Endodermal cell (in vitro differentiated cells): ENCODE measurements at regions not wholly inside any gene's neighbourhood (a gene's known extent, or its start where the extent isn't known, plus 50 kb on each side); places are given as distances from the start of the nearest gene placed in this dataset.
A peak's percentile ranks its signal among the peaks of the same experiment; 100 is the strongest.

Experiments
- DNase-seq: peaks from one replicate; pipeline ENCODE4 v3.0.0-alpha.2; 2017
- H3K27ac ChIP-seq: 2 replicates; pipeline ENCODE4 v1.5.1; 2013; ENCODE audit warnings: mild to moderate bottlenecking, low read depth, low read length, moderate library complexity
- H3K27me3 ChIP-seq: 2 replicates; pipeline ENCODE4 v1.6.1; 2013; ENCODE audit warnings: mild to moderate bottlenecking, low read length, moderate library complexity; ENCODE audit not compliant: insufficient read depth, control insufficient read depth, poor library complexity, severe bottlenecking
- H3K36me3 ChIP-seq: 2 replicates; pipeline ENCODE4 v1.7.0; 2013; ENCODE audit warnings: mild to moderate bottlenecking, low read length, moderate library complexity; ENCODE audit not compliant: control insufficient read depth, insufficient read depth
- H3K4me1 ChIP-seq: one replicate; pipeline ENCODE4 v1.7.0; 2013; ENCODE audit warnings: low read length; ENCODE audit not compliant: control insufficient read depth, insufficient read depth
- H3K4me3 ChIP-seq: 2 replicates; pipeline ENCODE4 v1.5.1; 2013; ENCODE audit warnings: mild to moderate bottlenecking, low read length, moderate library complexity
- H3K9ac ChIP-seq: 2 replicates; pipeline ENCODE4 v1.6.1; 2013; ENCODE audit warnings: mild to moderate bottlenecking, low read length, moderate library complexity; ENCODE audit not compliant: poor library complexity, severe bottlenecking; ENCODE audit errors: extremely low read depth
- H3K9me3 ChIP-seq: 2 replicates; pipeline ENCODE4 v1.6.1; 2013; ENCODE audit warnings: mild to moderate bottlenecking, low read length, moderate library complexity; ENCODE audit not compliant: control insufficient read depth
- H3K27ac Mint-ChIP-seq: 2 replicates; pipeline ENCODE4 v1.8.0; 2020; ENCODE audit warnings: mixed read lengths
- H3K27me3 Mint-ChIP-seq: 2 replicates; pipeline ENCODE4 v1.8.0; 2021; ENCODE audit warnings: mild to moderate bottlenecking, mixed read lengths; ENCODE audit not compliant: insufficient read depth
- H3K36me3 Mint-ChIP-seq: 2 replicates; pipeline ENCODE4 v1.8.0; 2020; ENCODE audit warnings: low read depth, mixed read lengths
- H3K4me1 Mint-ChIP-seq: 2 replicates; pipeline ENCODE4 v1.8.0; 2020; ENCODE audit warnings: mixed read lengths
- H3K4me3 Mint-ChIP-seq: 2 replicates; pipeline ENCODE4 v1.8.0; 2020; ENCODE audit warnings: mild to moderate bottlenecking, moderate library complexity, mixed read lengths
- H3K9me3 Mint-ChIP-seq: 2 replicates; pipeline ENCODE4 v1.8.0; 2020; ENCODE audit warnings: mild to moderate bottlenecking, mixed read lengths
- WGBS, 2 experiments: methylation state at CpG; one replicate each; pipeline versions ENCODE4 v1.1.5 to v1.1.7; 2013; ENCODE audit warnings: missing lambda C conversion rate in 2 of 2, mixed read lengths in 1 of 2; ENCODE audit not compliant: insufficient coverage in 1 of 2, insufficient read length in 1 of 2; 5-methylcytosine and 5-hydroxymethylcytosine counted together
- TF ChIP-seq, protein P1 (sequence below): fragments of 200-600 bp; sonication (generic); conservative IDR thresholded peaks from 2 replicates; pipeline ENCODE4 v1.5.0; 2021; ENCODE audit warnings: antibody characterized with exemption, mild to moderate bottlenecking

DNA sequence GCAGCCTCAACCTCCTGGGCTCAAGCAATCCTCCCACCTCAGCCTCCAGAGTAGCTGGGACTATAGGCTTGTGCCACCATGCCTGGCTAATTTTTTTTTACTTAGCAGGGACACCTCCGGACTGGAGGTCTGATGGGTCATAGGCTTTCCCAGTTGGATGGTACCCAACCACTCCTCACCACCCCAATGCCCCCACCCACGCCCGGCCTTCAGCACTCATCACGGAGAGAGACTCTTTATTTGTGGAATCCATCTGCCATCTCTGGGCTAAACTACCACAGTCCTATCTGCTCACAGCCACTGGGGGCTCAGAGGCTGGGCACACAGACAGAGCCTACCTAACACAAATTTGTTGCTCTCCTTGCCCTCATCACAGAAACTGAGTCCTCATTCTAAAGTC lies 58.3 kb upstream of the STXBP1 start:
- H3K9me3 Mint-ChIP-seq, result no peaks in the 10 kb centered on the region
- TF ChIP-seq, protein P1, sequence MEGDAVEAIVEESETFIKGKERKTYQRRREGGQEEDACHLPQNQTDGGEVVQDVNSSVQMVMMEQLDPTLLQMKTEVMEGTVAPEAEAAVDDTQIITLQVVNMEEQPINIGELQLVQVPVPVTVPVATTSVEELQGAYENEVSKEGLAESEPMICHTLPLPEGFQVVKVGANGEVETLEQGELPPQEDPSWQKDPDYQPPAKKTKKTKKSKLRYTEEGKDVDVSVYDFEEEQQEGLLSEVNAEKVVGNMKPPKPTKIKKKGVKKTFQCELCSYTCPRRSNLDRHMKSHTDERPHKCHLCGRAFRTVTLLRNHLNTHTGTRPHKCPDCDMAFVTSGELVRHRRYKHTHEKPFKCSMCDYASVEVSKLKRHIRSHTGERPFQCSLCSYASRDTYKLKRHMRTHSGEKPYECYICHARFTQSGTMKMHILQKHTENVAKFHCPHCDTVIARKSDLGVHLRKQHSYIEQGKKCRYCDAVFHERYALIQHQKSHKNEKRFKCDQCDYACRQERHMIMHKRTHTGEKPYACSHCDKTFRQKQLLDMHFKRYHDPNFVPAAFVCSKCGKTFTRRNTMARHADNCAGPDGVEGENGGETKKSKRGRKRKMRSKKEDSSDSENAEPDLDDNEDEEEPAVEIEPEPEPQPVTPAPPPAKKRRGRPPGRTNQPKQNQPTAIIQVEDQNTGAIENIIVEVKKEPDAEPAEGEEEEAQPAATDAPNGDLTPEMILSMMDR, result no peak
- Histone ChIP-seq H3K4me3 (no peak overlapping the region), H3K9me3 (no peaks in the 10 kb centered on the region), H3K9ac (no peak overlapping the region), H3K27me3 (no peaks in the 10 kb centered on the region), H3K36me3 (no peaks in the 10 kb centered on the region), H3K27ac (no peak overlapping the region), H3K4me1 (peaks cover 15% of the 10 kb centered on the region)
- no peaks in the 10 kb centered on the region for H3K36me3 Mint-ChIP-seq
- DNase-seq, result no peak
- WGBS, 2 experiments, result 97 to 100% methylated on average over 3 to 4 of the region's 4 CpGs
- peaks cover 4% of the 10 kb centered on the region for H3K4me1 Mint-ChIP-seq
- H3K27ac Mint-ChIP-seq, result no peak overlapping the region
- no peak overlapping the region for H3K4me3 Mint-ChIP-seq
- no peaks in the 10 kb centered on the region for H3K27me3 Mint-ChIP-seq

DNA sequence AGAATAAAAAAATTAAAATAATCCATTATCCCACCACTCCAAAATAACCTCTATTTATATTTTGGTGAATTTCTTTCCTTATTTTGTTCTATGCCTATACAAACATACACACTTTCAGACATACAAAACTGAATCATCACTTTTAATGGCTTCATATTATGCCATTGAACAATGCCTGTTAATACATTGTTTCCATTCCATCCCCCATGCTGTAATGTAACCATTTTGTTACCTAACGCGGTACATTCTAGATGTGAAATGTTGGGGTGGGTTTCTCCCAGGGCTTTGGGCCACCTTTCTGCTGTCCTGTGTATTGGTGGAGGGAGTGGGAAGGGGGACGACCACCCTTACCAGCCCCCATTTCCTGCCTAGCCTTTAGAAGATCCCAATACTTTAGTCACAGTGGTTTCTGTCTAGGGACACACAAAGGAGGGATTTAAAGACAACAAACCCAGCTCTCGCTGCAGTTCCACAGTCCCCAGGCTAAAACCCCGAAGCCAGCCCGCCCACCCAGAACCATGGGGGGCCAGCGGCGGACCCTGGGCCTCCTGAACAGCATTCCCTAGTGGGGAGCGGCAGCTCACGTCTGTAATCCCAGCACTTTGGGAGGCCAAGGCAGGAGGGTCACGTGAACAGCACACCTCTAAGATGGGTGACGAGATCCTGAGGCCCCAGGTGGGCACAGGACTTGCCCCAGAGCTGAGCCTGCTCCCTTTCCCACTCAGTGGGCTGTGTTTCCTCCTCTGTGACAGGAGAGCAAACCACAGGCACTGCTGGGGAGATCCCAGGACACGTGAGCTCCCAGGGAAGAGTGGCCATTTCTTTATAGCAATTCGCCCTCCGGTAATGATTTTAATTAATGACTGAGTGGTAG lies 56.9 kb upstream of the STXBP1 start:
- Mint-ChIP-seq H3K9me3 (no peaks in the 10 kb centered on the region), H3K27me3 (no peaks in the 10 kb centered on the region), H3K4me1 (peaks cover 4% of the 10 kb centered on the region), H3K36me3 (no peaks in the 10 kb centered on the region), H3K4me3 (no peak overlapping the region), H3K27ac (peak overlapping the region; percentile 68)
- Histone ChIP-seq H3K27ac (peak overlapping the region; percentile 68), H3K27me3 (no peaks in the 10 kb centered on the region), H3K36me3 (no peaks in the 10 kb centered on the region), H3K4me1 (peaks cover 15% of the 10 kb centered on the region), H3K4me3 (no peak overlapping the region), H3K9ac (no peak overlapping the region), H3K9me3 (no peaks in the 10 kb centered on the region)
- WGBS, 2 experiments, result 57 to 79% methylated on average over 10 to 14 of the region's 15 CpGs
- DNase-seq, result no peak
- TF ChIP-seq, protein P1, result no peak

DNA sequence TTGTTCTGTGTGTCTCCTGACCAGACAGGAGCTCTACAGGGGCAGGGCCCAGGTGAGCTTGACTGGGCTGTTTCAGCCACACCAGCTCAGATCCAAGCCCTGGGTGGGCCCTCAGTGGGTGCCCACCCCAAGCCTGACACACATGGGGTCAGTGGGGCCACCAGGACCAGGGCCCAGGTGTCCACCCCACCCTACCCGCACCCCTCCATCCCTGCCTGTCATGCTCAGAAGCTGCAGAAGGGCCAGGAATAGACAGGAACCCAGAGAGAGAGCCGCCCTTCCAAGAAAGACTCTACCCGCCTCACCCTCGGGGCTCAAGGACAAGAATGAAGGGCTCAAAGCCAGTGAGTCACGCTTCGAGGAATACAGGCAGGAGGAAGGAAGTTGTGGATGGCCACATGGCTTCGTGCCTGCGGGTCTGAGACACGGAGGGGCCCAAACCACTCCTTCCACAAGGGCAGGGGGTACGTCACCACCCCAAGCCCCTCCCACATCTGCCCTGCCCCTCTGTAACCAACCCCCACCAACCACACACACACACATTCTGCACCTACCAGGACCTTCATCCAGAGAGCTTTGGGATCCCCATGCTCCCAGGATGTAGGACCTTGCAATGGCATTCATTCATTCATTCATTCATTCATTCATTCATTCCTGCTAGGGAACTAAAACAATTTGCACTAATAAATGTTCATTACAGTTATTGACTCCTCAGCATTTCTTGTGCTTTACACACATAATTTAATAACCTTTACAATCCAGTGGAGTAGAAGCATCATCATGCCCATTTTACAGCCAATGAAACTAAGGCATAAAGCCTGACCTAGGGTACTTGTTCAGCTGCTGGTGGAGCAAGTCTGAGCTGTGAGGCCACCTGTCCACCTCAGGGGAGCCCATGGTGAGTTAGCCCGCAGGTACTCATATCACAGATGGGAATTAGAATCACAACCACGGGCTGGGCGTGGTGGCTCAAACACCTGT lies 55.9 kb upstream of the STXBP1 start:
- DNase-seq, result no peak
- Mint-ChIP-seq H3K4me1 (peaks cover 4% of the 10 kb centered on the region), H3K4me3 (no peak overlapping the region), H3K27me3 (no peaks in the 10 kb centered on the region), H3K27ac (peak overlapping the region; percentile 68), H3K9me3 (no peaks in the 10 kb centered on the region), H3K36me3 (no peaks in the 10 kb centered on the region)
- H3K27me3 ChIP-seq, result no peaks in the 10 kb centered on the region
- H3K9me3 ChIP-seq, result no peaks in the 10 kb centered on the region
- WGBS, 2 experiments, result 88 to 89% methylated on average over 9 to 13 of the region's 13 CpGs
- H3K36me3 ChIP-seq, result no peaks in the 10 kb centered on the region
- H3K4me3 ChIP-seq, result no peak overlapping the region
- TF ChIP-seq, protein P1, result no peak
- H3K27ac ChIP-seq, result peak overlapping the region; percentile 68
- H3K9ac ChIP-seq, result no peak overlapping the region
- peaks cover 15% of the 10 kb centered on the region for H3K4me1 ChIP-seq
